Embryonic facial prominence (tissue), 1 donor: ENCODE measurements at regions not wholly inside any gene's neighbourhood (a gene's known extent, or its start where the extent isn't known, plus 50 kb on each side); places are given as distances from the start of the nearest gene placed in this dataset.
"Not testable (repeated sequence)": the region's sequence is repeated elsewhere in the genome, so short reads cannot be mapped to it uniquely, and the experiment has no call there.

ENCODE experiments used
- DNase-seq: peaks from one replicate; pipeline ENCODE4 v3.0.0-alpha.2; 2016; ENCODE audit errors: extremely low spot score

DNA sequence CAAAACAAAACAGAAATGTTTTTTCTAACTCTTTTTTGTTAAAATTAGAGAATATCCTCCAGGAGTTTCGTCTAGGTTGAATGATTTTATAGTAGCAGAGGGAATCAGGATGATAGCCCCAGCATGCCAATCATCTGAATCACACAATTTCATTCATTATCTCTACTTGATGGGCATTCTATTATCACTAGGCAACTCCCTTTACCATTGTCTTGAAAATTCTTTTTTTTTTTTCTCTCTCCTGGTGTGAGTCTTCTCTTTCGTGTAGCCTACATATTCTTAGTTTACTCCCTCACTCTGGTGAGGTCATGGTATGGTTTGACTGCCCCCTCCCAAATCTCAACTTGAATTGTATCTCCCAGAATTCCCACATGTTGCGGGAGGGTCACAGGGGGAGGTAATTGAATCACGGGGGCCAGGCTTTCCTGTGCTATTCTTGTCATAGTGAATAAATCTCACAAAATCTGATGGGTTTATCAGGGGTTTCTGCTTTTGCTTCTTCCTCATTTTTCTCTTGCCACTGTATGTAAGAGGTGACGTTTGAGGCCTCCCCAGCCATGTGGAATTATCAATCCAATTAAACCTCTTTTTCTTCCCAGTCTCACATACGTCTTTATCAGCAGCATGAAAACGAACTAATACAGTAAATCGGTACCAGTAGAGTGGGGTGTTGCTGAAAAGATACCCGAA lies 105.0 kb downstream of the OTUD1 start:
- no peak for DNase-seq

DNA sequence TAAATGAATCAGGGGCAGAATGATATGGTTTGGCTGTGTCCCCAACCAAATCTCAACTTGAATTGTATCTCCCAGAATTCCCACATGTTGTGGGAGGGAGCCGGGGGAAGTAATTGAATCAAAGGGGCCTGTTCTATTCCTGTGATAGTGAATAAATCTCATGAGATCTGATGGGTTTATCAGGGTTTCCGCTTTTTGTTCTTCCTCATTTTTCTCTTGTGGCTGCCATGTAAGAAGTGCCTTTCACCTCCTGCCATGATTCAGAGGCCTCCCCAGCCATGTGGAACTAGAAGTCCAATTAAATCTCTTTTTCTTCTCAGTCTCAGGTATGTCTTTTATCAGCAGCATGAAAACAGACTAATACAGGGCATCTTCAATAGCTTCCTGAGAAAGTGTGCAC lies 107.0 kb downstream of the OTUD1 start:
- DNase-seq = not testable (repeated sequence)

DNA sequence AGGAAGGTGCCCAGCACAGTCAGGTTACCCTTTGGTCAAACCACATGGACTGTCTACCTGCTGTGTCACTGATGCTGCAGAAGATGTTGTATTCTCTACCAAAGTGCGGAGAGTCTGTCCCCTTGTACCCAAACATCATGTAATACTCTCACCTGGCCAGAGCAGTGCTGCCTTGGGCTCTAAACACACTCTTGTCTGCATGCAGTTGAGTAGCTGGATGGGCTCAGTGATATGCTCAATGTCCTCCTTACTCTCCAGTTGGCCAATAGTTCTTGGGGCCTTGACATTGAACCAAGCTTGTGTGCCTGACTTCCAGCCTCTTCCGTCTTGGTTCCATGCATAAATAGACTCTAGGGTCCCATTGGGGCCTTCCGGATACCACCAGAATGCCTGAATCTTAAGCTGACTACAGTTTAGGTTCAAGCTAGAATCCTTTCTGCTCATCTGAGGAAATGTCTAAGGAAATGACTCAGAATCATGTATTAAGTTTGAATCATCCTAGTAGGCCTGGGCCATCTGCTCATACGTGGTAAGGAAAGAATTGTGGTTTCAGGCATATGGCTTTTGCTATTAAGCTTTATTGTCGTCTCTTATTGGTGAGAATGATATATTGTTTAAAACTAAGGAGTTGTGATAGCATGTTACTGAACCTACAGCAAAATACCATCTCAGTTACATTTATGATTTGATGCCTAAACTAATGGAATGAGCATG lies 118.0 kb downstream of the OTUD1 start:
- no peak for DNase-seq

DNA sequence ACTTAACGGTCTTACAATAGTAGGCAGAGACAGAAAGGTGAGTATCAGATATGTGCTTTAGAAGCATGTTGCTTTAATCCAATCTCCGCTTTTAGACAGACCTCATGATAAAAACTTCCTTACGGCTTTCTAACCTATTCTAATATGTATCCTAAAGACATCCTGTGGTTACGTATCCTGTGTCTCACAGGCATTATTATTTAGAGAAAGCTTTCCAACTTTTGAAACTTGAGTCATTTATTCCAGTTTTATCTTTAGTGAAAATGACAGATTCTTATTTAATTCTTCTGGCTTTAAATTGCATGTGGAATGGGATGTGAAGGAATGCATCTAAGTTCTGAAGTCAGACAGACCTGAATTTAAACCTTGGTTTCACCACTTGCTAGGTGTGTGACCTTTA lies 118.9 kb downstream of the OTUD1 start:
- DNase-seq = no peak

DNA sequence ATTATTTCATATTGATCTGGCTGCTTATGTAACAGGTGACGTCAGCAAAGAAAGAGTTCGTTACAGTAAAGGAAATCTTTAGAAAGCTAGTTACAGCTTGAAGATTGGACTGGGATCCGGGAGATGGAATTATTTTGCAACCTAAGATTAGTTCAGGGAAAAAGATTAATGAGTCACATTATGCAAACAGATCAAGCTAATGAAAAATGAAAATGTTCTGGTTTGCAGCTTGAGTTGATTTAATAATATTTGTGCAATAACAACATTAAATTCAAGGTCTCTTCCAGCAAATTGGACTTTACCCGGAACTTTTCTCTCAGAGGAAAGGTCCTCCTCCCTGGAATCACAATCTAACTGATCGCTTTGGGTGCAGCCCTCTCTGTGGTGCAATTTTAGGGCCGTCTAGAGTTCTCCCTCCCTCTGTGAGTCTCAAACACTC lies 119.5 kb downstream of the OTUD1 start:
- DNase-seq = no peak

DNA sequence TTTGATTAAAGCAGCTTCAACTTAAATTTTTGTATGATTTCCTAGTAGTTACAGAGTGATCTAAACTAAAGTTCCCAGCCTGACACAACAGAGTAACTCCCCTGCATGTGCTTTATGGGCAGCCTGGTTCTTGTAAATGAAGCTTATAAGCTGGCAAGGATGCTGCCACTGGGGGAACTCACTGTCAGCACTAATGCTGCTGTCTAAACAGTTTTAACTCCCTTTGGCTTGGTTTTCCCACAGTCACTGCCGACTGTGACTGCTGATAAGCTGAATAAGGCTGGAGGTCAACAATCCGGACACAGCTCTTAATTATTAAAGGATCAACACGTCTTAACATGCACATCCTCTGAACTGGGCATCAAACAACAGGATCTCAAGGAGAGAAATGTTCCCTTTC lies 130.1 kb downstream of the OTUD1 start:
- DNase-seq = no peak

DNA sequence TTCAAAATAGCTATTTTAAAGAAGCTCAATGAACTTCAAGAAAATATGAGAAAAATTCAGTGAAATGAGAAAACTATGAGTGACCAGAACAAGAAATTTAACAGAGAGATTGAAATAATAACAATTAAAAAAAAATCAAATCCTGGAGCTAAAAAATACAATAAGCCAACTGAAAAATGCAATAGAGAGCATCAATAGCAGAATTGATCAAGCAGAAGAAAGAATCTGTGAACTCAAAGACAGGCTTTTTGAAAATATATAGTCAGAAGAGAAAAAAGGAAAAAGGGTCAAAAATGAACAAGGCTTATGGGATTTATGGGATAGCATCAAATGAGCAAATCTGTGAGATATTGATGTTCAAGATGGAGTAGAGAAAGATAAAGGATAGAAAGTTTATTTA lies 133.0 kb downstream of the OTUD1 start:
- no peak for DNase-seq

DNA sequence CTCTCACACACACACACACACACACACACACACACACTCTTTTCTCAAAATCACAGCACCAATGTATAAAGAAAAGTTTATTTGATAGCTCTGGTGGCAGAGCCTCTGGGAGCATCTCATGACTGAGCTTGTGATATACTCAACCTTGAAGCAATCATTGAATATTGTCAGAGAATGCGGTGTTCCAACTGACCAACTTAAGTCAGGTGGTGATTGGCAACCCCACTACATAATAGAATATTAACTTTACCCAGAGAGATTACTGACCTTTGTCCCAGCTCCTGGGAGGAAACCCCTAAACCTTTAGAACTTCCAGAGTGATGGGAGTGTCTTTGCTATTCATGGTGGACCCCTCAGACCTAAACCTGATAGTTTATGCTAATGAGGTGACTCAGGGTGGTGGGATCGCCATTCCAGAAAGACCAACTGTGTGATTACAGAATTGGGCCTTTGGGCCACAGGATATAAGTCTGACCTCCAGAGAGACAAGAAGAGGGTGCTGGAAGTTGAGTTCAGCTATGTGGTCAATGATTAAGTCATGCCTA lies 143.1 kb downstream of the OTUD1 start:
- DNase-seq = no peak

DNA sequence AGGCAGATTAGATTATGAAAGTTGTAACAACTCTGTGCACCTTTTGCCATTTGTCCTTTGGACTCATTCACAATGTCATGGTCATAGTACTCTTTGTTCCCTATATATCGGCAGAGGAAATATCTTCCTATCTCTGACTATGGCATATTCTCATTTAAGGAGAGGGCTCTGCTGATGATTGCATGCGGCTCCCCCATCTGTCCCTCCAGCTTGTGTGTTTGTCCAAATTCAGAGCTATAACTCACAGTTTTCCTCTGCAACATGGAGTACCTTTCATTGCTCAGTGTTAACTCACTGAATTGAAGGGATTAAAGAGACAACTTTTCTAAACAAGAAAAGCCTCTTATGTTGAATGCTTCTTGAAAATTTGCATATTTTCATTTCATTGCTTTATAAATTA lies 145.5 kb downstream of the OTUD1 start:
- DNase-seq = no peak

DNA sequence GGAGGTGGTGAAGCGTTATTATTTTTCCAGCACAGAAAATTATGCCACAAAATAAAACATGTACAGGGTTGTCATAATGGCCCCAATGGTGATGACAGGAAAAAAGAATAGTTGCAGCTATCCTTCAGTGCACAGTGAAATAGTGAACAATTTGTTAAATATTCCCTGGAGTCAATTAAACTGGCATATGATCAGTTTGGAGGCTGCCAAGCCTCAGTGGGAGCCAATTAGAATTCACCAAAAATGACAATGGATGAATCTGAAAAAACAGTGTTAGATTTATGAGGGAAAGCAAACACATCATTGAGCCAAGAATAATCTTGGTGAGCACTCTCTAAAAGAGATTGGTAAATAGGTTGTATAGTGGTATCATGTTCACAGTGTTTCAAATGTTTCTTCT lies 146.3 kb downstream of the OTUD1 start:
- no peak for DNase-seq

DNA sequence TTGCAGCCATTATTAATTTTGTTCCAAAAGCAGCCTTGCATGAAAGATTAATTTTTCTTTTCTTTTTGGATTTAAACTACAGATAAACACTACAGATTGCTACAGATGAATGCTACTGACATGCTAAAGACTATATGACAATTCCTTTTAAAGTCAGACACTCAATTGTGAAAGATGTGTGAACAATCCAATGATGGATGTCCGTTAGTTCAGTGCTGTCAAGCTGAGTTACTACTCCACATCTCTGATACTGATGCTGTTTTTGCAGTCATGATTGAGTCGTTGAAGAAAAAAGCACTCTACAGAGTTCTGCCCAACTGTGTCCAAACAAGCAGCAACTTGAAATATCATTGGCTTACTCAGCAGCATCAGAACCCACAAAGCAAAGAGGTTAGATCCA lies 146.8 kb downstream of the OTUD1 start:
- no peak for DNase-seq

DNA sequence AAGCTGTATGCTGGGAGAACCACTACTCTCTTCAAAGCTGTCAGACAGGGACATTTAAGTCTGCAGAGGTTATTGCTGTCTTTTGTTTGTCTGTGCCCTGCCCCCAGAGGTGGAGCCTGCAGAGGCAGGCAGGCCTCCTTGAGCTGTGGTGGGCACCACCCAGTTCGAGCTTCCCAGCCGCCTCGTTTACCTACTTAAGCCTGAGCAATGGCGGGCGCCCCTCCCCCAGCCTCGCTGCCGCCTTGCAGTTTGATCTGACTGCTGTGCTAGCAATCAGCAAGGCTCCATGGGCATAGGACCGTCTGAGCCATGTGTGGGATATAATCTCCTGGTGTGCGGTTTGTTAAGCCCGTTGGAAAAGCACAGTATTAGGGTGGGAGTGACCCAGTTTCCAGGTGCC lies 156.4 kb downstream of the OTUD1 start:
- DNase-seq = not testable (repeated sequence)

DNA sequence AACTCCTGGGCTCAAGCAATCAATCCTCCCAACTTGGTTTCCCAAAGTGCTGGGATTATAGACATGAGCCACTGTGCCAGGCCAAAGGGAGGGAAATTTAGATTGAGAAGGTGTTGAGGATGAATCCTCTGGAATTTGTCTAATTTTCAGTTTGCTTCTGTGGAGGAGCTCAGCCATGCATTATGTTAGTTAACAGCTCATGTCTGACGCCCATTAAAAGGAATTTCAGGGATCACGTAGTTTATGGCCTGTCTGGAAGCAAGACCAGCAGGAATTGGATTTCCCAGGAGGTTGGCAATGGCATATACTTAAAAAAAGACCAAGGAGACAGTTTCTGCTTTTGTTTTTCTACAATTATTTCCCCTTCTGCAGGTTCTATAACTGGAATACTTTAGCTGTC lies 165.7 kb downstream of the OTUD1 start:
- DNase-seq = no peak

DNA sequence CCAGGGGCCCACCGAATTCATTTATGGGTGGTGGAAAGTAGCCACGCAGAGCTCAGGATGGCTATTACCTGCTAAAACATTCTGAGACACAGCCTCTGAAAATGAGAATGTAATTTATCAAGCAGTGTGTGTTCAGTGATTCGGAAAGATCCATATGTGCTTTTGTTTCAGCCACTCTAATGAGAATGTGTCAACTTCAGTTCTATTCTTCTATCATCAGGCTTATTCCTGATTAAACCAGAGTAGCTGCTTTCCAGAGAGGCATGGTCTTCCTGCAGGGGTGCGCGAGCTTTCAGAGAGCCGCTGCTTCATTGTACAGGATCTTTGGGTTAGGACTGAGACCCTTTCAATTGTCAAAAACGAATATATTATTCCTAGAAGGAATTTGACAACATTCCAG lies 167.6 kb downstream of the OTUD1 start:
- no peak for DNase-seq

DNA sequence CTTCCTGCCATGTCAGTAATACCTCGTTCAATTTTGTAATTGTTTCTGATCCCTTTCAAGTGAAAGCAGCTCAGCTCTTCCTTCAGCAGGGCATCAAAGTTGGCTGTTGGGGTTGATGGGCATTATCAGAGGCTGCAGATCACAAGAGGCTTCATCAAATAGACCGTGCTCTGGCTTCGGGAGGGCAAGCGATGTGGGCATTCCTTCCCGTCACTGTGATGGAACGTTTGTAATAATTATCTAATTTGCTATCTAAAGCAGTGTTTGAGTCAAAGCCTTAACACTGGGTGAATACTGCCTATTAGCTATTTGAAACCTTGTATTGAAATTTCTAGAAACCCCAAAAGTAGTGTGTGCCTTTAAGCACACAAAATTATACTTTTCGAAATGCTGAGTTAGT lies 170.1 kb downstream of the OTUD1 start:
- DNase-seq = no peak

DNA sequence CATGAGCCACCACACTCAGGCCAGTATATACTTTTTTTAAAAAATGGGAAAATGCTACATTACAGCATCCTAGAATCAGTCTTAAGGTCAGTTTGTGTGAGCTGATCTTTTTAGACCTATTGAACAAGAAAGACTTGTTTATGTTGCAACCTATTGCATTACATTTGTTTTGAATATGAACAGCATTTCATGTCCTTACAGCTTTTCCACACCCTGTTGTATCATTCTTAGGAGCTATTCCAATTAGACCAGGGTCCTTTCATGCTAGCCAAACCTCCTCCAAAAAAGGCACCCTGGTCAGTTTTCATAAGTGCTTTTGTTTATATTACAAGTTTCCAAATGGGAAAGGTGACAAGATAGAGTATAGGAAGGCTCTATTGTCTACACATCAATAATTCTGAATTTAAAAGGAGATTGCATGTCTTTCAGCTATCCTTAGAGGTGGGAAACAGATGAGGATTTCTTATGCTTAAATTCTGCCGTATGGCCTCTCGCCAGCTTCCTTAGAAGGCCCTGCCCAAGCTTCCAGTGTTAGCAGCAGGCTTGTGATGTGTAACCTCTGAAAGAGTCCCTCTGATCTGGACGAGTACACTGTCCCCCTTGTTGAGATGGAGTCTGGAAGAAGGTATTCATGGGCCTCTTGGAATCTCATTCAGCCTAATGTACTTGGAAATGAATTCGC lies 171.9 kb downstream of the OTUD1 start:
- DNase-seq = no peak

DNA sequence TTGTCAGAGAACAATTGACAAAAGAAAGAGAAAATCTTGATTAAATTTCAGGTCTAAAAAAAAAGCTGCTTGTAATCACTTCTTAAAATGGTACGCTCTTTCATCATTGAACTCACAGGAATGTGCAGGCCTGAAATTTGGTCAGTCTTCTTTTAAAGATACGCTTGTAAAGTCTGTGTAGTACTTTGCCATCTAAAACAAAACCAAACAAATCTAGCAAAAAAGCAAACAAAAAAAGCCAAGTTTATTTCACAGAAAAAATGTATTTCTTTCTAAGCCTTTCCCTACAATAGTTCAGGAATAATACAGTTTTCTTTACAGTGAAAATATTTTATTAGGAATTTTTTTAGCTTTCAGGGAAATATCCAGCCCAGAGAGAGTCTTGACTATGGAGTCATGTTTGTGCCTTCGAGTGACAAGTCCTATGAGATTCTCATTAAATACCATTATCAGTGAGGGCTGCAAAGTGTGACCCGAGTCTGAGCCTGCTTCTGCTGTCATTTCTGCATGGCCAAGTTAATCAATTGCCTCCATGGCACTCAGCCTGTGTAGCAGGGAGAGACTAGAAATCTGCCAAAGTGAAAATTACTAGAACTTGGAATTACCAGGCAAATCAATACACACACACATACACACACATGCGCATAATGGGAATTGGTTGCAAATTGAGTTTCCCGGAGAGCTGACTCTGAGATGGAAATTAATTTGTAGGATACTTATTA lies 172.6 kb downstream of the OTUD1 start:
- no peak for DNase-seq

DNA sequence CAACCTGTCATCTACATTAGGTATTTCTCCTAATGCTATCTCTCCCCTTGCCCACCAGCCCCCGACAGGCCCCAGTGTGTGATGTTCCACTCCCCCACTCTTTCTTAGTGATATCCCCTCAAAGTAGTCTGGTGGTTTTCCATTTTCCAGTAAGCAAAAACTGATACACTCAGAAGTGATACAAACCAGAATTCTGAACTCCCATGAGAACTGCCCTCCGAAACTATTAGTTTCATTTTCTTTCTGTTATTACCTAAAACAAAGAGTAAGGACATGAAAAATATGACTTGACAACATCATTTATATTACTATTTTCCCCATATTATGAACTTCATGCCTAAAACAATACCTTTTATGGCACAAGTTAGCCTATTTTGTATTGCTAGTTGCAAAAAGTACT lies 175.0 kb downstream of the OTUD1 start:
- no peak for DNase-seq

DNA sequence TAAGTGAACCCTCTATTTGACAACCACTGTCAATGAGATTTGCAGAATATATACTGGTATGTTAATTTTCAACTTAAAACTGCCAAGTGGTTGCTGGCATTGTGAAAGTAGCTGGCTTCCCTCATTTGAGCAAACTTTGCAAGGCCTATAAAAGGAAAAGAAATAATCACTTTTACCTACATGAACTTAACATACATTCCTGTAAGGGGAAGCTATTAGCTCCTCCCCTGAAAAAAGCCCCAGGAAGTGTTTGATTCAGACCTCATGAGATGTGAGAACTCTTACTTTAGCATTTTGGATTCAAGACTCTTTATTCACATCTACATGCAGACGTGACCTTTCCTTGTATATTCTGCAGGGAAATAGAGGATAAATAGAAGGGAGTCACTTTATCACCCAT lies 175.6 kb downstream of the OTUD1 start:
- DNase-seq = no peak

DNA sequence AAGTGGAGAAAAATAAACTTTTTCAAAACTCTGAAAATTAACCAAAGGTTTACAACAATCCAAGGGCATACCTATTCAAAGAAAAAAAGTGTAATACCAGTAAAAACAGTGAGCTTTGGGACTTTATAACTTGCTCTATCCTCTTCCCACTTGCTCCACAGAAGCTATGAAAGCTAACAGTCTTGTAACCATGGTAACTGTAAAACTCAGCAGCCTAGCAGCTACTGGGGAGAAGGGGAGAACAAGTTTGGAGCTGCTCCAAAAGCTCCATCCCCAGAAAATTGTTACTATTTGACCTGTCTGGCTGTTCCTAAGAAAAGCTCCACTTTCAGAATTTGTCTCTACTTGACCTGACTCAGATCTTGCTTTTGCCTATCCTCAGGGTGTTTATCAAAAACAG lies 191.5 kb downstream of the OTUD1 start:
- no peak for DNase-seq

DNA sequence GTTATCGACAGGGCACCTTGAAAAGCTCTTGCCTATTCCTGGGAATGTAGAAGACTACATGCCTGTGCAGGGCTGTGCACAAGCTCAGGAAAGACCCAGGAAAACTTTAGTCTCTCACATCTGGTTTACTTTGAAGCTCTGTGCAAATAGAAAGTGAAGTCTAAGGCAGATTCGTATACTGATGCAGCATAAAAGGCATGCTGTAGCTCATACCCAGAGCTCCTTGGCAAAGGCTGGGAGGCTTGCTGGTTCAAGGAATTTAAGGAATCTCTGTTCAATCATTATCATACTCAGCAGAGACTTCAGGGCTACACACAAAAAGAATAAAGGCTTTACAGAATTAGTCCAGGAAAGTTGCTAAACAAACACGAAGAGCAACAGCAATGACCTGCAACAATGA lies 192.0 kb downstream of the OTUD1 start:
- no peak for DNase-seq

DNA sequence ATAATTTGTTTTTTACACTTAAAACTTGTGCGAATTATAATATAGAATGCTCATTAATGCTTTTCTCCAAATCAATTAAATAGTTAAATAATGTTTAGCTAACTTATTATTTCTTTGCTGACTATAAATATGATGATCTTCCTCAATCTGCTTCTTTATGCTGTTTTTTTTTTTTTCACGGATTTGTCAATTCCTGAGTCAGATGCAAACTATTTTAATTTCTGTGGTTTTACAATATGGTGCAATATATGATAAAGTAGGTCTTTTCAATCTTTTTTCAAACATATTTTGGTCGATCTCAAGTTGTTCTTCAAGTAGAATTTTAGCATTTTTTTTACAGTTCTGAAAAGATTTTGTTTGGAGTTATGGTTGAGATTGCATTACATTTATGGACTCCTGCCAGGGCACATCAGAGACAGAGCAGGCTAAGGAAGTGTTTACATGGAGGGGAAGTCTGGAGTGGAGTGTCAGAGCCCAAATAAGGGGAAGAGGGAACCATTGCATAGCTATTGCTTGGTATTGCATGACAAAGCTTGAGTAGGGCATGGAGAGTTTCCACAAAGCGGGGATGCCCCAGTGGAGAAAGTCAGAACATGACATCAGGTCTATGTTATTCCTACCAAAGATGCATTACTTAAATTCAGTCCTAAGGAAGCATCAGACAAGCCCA lies 204.4 kb downstream of the OTUD1 start:
- no peak for DNase-seq
